Right lobe of liver (tissue), 6 donors: ENCODE measurements at regions not wholly inside any gene's neighbourhood (a gene's known extent, or its start where the extent isn't known, plus 50 kb on each side); places are given as distances from the start of the nearest gene placed in this dataset.

Experiments used
- ATAC-seq, 4 donors: fragments of 200-7000 bp; cut with Tn5 transposase; one replicate each; pipeline ENCODE4 v1.9.1; 2020; ENCODE audit warnings: mild to moderate bottlenecking in 4 of 4, moderate library complexity in 4 of 4
- DNase-seq, 3 donors: peaks; one replicate each; pipeline ENCODE4 v3.0.0-alpha.2; 2020
- H3K27ac ChIP-seq, 3 donors: fragments of 200-600 bp; one replicate each; pipeline ENCODE4 v1.8.0; 2022
- H3K27me3 ChIP-seq, 2 donors: fragments of 200-600 bp; one replicate each; pipeline ENCODE4 v1.8.0; 2022
- H3K36me3 ChIP-seq, 4 donors: fragments of 200-600 bp; sonication (generic) in 1 of 4; one replicate each; pipeline versions ENCODE4 v1.5.1 to v1.8.0; 2017 to 2022; ENCODE audit warnings: control low read depth in 1 of 4
- H3K4me1 ChIP-seq, 4 donors: fragments of 200-600 bp; sonication (generic) in 1 of 4; one replicate each; pipeline versions ENCODE4 v1.5.1 to v1.8.0; 2017 to 2022; ENCODE audit warnings: control low read depth in 1 of 4
- H3K4me3 ChIP-seq, 3 donors: fragments of 200-600 bp; one replicate each; pipeline ENCODE4 v1.8.0; 2022
- H3K9me3 ChIP-seq, 4 donors: fragments of 200-600 bp; sonication (generic) in 1 of 4; one replicate each; pipeline versions ENCODE4 v1.5.1 to v1.8.0; 2017 to 2022; ENCODE audit warnings: control low read depth in 1 of 4
- POLR2A ChIP-seq: fragments of 450-650 bp; IDR thresholded peaks from one replicate; pipeline ENCODE4 v1.6.1; 2017; ENCODE audit warnings: antibody characterized with exemption, mild to moderate bottlenecking
- WGBS: methylation state at CpG from one replicate; pipeline ENCODE4 v1.1.6; 2018; ENCODE audit warnings: low coverage, low lambda C conversion rate; ENCODE audit not compliant: insufficient coverage; ENCODE audit errors: missing lambda C conversion rate; 5-methylcytosine and 5-hydroxymethylcytosine counted together
- intact Hi-C, 2 donors: fragments of 100-400 bp; cut with DNase I; formaldehyde crosslinking; loops; one replicate each; pipeline versions ENCODE4 v1.11.2 to v1.14.1; 2022
- TF ChIP-seq, protein P1 (sequence below), 4 donors: fragments of 200-600 bp in 3 of 4; fragments of 450-650 bp in 1 of 4; IDR thresholded peaks; one replicate each; pipeline versions ENCODE4 v1.5.1 to v1.8.0; 2016 to 2022; ENCODE audit warnings: antibody characterized with exemption in 4 of 4, mild to moderate bottlenecking in 2 of 4
- donor health status: DM: no; HTN: yes; CAD: no.
- donor health status: DM: no; HTN: no; CAD: no.
- donor health status: DM: no; HTN: no; CAD: no.
- donor health status: DM: no; HTN: yes; CAD: no.
- donor health status: DM: no; HTN: yes; CAD: no.

DNA sequence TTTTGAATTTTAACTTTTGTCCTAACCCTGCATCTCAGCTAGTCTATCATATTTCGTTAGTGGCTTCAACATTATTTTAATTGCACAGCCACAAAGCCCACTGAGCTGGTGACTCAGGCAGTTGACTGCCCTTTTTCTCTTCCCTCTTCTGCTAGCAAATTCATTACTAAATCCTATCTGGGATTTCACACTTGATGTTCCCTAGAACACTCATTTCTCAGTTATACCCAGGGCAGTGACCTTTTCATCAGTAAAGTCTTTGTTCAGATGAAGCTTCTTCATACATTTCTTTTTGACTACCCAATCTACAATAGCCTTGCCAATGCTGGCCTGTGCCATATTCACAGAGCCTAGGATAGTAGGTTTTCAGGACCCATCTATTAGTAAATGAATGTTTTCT is 107.0 kb downstream of the ATXN7L3B start:
- Histone ChIP-seq H3K36me3 (no peaks in the 10 kb centered on the region), H3K27ac (no peak overlapping the region), H3K27me3 (no peaks in the 10 kb centered on the region), H3K9me3 (no peaks in the 10 kb centered on the region), H3K4me3 (no peak overlapping the region), H3K4me1 (no peaks in the 10 kb centered on the region)
- WGBS: 36% methylated on average over 1 of the region's 1 CpG
- no peak for ATAC-seq
- intact Hi-C loops: no loop called here
- TF ChIP-seq, protein P1, sequence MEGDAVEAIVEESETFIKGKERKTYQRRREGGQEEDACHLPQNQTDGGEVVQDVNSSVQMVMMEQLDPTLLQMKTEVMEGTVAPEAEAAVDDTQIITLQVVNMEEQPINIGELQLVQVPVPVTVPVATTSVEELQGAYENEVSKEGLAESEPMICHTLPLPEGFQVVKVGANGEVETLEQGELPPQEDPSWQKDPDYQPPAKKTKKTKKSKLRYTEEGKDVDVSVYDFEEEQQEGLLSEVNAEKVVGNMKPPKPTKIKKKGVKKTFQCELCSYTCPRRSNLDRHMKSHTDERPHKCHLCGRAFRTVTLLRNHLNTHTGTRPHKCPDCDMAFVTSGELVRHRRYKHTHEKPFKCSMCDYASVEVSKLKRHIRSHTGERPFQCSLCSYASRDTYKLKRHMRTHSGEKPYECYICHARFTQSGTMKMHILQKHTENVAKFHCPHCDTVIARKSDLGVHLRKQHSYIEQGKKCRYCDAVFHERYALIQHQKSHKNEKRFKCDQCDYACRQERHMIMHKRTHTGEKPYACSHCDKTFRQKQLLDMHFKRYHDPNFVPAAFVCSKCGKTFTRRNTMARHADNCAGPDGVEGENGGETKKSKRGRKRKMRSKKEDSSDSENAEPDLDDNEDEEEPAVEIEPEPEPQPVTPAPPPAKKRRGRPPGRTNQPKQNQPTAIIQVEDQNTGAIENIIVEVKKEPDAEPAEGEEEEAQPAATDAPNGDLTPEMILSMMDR (IDR thresholded peaks at IDR 0.05): no peak
- TF ChIP-seq POLR2A: no peak
- no peak for DNase-seq

GRCh38 chr12:74646831-74647230 is 109.2 kb downstream of the ATXN7L3B start:
- Histone ChIP-seq H3K9me3 (no peaks in the 10 kb centered on the region), H3K27me3 (no peaks in the 10 kb centered on the region), H3K36me3 (no peaks in the 10 kb centered on the region), H3K27ac (no peak overlapping the region), H3K4me3 (no peak overlapping the region), H3K4me1 (no peaks in the 10 kb centered on the region)
- no peak for TF ChIP-seq POLR2A
- TF ChIP-seq, protein P1 (IDR thresholded peaks at IDR 0.05): peak in 1 of 4 donors; percentile 7
- WGBS: 24% methylated on average over 1 of the region's 1 CpG
- intact Hi-C loops: no loop called here
- ATAC-seq (no peak), DNase-seq (no peak)

DNA sequence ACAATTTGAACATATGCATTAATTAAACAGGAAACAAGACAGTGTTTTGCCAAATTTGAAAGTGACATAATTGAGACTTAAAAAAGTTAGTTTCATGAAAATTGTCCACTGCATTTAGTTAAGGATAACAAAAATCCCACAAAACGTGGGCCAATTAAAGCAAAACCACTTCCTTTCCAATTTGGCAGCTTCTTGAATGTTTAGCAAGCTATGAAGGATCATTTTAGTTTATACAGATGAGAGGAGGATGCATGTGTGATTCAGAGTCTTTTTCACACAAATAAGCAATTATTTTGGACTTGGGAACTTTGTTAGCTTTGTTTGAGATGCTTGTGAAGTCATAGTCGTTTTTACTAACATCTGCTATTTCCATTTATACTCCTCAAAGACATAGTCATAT is 109.6 kb downstream of the ATXN7L3B start:
- H3K9me3 ChIP-seq: no peaks in the 10 kb centered on the region
- intact Hi-C loops: no loop called here
- no peak for DNase-seq
- TF ChIP-seq, protein P1 (IDR thresholded peaks at IDR 0.05): no peak
- TF ChIP-seq POLR2A: no peak
- H3K4me1 ChIP-seq: no peaks in the 10 kb centered on the region
- 5% methylated on average over 2 of the region's 2 CpGs for WGBS
- H3K36me3 ChIP-seq: no peaks in the 10 kb centered on the region
- no peak overlapping the region for H3K4me3 ChIP-seq
- no peaks in the 10 kb centered on the region for H3K27me3 ChIP-seq
- ATAC-seq: no peak
- H3K27ac ChIP-seq: no peak overlapping the region

- H3K36me3 ChIP-seq: no peaks in the 10 kb centered on the region
- H3K27ac ChIP-seq: no peak overlapping the region
- no peak for TF ChIP-seq POLR2A
- H3K9me3 ChIP-seq: no peaks in the 10 kb centered on the region
- DNase-seq (no peak), ATAC-seq (no peak)
- intact Hi-C loops: no loop called here
- no peak overlapping the region for H3K4me3 ChIP-seq
- H3K27me3 ChIP-seq: no peaks in the 10 kb centered on the region
- no peaks in the 10 kb centered on the region for H3K4me1 ChIP-seq
Observed at GRCh38 chr12:74656251-74656650, 118.6 kb downstream of the ATXN7L3B start.

DNA sequence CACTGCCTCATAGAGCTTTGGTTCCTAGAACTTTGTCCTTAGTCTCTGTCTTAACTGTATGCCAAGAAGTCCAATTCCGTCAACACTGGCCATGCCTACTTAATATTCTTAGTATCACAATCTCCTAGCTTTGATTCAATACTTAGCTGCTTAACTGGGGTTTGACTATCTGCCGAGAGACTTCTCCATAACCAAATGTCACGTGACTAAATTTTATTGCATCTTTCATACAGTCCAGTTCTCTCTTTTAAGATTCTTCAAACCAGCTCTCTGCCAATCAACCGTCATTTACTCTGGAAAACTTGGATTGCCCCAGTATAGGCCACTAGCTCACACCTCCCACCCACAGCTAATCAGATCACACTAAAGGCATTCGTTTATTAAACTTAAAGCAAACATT is 122.8 kb downstream of the ATXN7L3B start:
- H3K4me3 ChIP-seq: no peak overlapping the region
- no peak for DNase-seq
- no peaks in the 10 kb centered on the region for H3K4me1 ChIP-seq
- TF ChIP-seq, protein P1 (IDR thresholded peaks at IDR 0.05): no peak
- no peak for TF ChIP-seq POLR2A
- H3K27me3 ChIP-seq: no peaks in the 10 kb centered on the region
- H3K36me3 ChIP-seq: no peaks in the 10 kb centered on the region
- H3K27ac ChIP-seq: no peak overlapping the region
- H3K9me3 ChIP-seq: no peaks in the 10 kb centered on the region
- 56% methylated on average over 5 of the region's 5 CpGs for WGBS
- intact Hi-C loops: no loop called here
- ATAC-seq: no peak
